EH (cell line): ENCODE measurements at regions not wholly inside any gene's neighbourhood (a gene's known extent, or its start where the extent isn't known, plus 50 kb on each side); places are given as distances from the start of the nearest gene placed in this dataset.

Source experiments
- DNase-seq: peaks from one replicate; pipeline ENCODE4 v3.0.0-alpha.2; 2015; ENCODE audit warnings: low read depth

- DNase-seq: no peak
Observed at GRCh38 chr11:44493930-44494329, 71.5 kb upstream of the CD82 start.

GRCh38 chr11:44494785-44495184 is 70.7 kb upstream of the CD82 start:
- no peak for DNase-seq

- DNase-seq: no peak
Observed at GRCh38 chr11:44496391-44496790, 69.1 kb upstream of the CD82 start.

GRCh38 chr11:44498089-44498871 is 67.2 kb upstream of the CD82 start:
- no peak for DNase-seq

- DNase-seq: no peak
Observed at GRCh38 chr11:44502506-44502905, 63.0 kb upstream of the CD82 start.

GRCh38 chr11:44505581-44506054 is 59.8 kb upstream of the CD82 start:
- peak; percentile 68 for DNase-seq

- peak; percentile 35 for DNase-seq
Observed at GRCh38 chr11:44506375-44507016, 59.0 kb upstream of the CD82 start.

- DNase-seq: no peak
Observed at GRCh38 chr11:44507491-44507890, 58.0 kb upstream of the CD82 start.

- no peak for DNase-seq
Observed at GRCh38 chr11:44507896-44508445, 57.5 kb upstream of the CD82 start.

- DNase-seq: no peak
Observed at GRCh38 chr11:44509296-44509695, 56.2 kb upstream of the CD82 start.

GRCh38 chr11:44510372-44510771 is 55.1 kb upstream of the CD82 start:
- DNase-seq: no peak

- DNase-seq: no peak
Observed at GRCh38 chr11:44512818-44513217, 52.6 kb upstream of the CD82 start.

GRCh38 chr11:44515048-44515447 is 50.4 kb upstream of the CD82 start:
- DNase-seq: peak; percentile 65
